WTC11 (cell line): ENCODE measurements at regions not wholly inside any gene's neighbourhood (a gene's known extent, or its start where the extent isn't known, plus 50 kb on each side); places are given as distances from the start of the nearest gene placed in this dataset.

Source experiments
- ATAC-seq: fragments of 200-7000 bp; cut with Tn5 transposase; 2 replicates; pipeline ENCODE4 v1.10.0; 2021; ENCODE audit warnings: mild to moderate bottlenecking, moderate library complexity
- CTCF ChIA-PET: fragments of 300-600 bp; sonication (Branson Sonifier 250); formaldehyde crosslinking; loops from one replicate; lab custom pipeline; 2021; ENCODE audit warnings: antibody characterized with exemption; lab: Charles Lee
- POLR2A ChIA-PET: fragments of 350-600 bp; sonication (Branson Sonifier 250); formaldehyde crosslinking; loops from one replicate; lab custom pipeline; 2021; ENCODE audit warnings: antibody characterized with exemption; lab: Charles Lee
- DNase-seq: peaks from one replicate; pipeline ENCODE4 v3.0.0; 2021; ENCODE audit warnings: low spot score
- H3K27ac Mint-ChIP-seq: 2 replicates; pipeline ENCODE4 v1.8.0; 2021; ENCODE audit warnings: mixed read lengths
- H3K27me3 Mint-ChIP-seq: 2 replicates; pipeline ENCODE4 v1.8.0; 2021; ENCODE audit warnings: low read depth, mild to moderate bottlenecking, moderate library complexity, mixed read lengths
- H3K36me3 Mint-ChIP-seq: 2 replicates; pipeline ENCODE4 v1.8.0; 2021; ENCODE audit warnings: mixed read lengths
- H3K4me1 Mint-ChIP-seq: 2 replicates; pipeline ENCODE4 v1.8.0; 2022; ENCODE audit warnings: mixed read lengths
- H3K4me3 Mint-ChIP-seq: 2 replicates; pipeline ENCODE4 v1.8.0; 2021; ENCODE audit warnings: mild to moderate bottlenecking, moderate library complexity, mixed read lengths
- H3K9me3 Mint-ChIP-seq: 2 replicates; pipeline ENCODE4 v1.8.0; 2021; ENCODE audit warnings: mixed read lengths
- ATF1 ChIP-seq: sonication (generic); formaldehyde crosslinking; IDR thresholded peaks from 2 replicates; pipeline ENCODE4 v1.8.1; 2023; ENCODE audit warnings: mild to moderate bottlenecking, moderate library complexity, missing genetic modification reagents
- ETV6 ChIP-seq: sonication (generic); formaldehyde crosslinking; IDR thresholded peaks from 2 replicates; pipeline ENCODE4 v1.8.1; 2022; ENCODE audit warnings: mild to moderate bottlenecking, missing genetic modification reagents
- FOXK1 ChIP-seq: sonication (generic); formaldehyde crosslinking; IDR thresholded peaks from 2 replicates; pipeline ENCODE4 v1.8.0; 2022; ENCODE audit warnings: mild to moderate bottlenecking, moderate library complexity, missing genetic modification reagents
- IRF2 ChIP-seq: sonication (generic); formaldehyde crosslinking; IDR thresholded peaks from 2 replicates; pipeline ENCODE4 v1.8.0; 2022; ENCODE audit warnings: low read depth, missing genetic modification reagents, borderline replicate concordance
- KAT7 ChIP-seq: sonication (generic); formaldehyde crosslinking; IDR thresholded peaks from 2 replicates; pipeline ENCODE4 v1.8.1; 2023; ENCODE audit warnings: missing genetic modification reagents, mild to moderate bottlenecking, borderline replicate concordance
- NFE2L1 ChIP-seq: sonication (generic); formaldehyde crosslinking; IDR thresholded peaks from 2 replicates; pipeline ENCODE4 v1.8.1; 2023; ENCODE audit warnings: missing genetic modification reagents
- NR3C1 ChIP-seq: sonication (generic); formaldehyde crosslinking; conservative IDR thresholded peaks from 2 replicates; pipeline ENCODE4 v1.8.1; 2023; ENCODE audit warnings: low read depth, mild to moderate bottlenecking, missing genetic modification reagents
- OVOL2 ChIP-seq: fragments of 250-450 bp; sonication (Bioruptor Pico); IDR thresholded peaks from 2 replicates; pipeline ENCODE4 v1.9.0; 2021; ENCODE audit warnings: mild to moderate bottlenecking, borderline replicate concordance
- SMAD3 ChIP-seq: sonication (generic); formaldehyde crosslinking; IDR thresholded peaks from 2 replicates; pipeline ENCODE4 v1.8.0; 2022; ENCODE audit warnings: missing genetic modification reagents, mild to moderate bottlenecking, borderline replicate concordance
- ZNF138 ChIP-seq: sonication (generic); formaldehyde crosslinking; conservative IDR thresholded peaks from 2 replicates; pipeline ENCODE4 v1.8.1; 2022; ENCODE audit warnings: mild to moderate bottlenecking, moderate library complexity, missing genetic modification reagents
- ZNF396 ChIP-seq: fragments of 250-450 bp; sonication (Bioruptor Pico); IDR thresholded peaks from 2 replicates; pipeline ENCODE4 v1.8.0; 2021; ENCODE audit warnings: mild to moderate bottlenecking, moderate library complexity, borderline replicate concordance
- TF ChIP-seq, protein P1 (sequence below): fragments of 250-450 bp; sonication (Bioruptor Pico); IDR thresholded peaks from 2 replicates; pipeline ENCODE4 v1.9.0; 2021; ENCODE audit warnings: mild to moderate bottlenecking
- TF ChIP-seq, protein P2 (sequence below): fragments of 250-450 bp; sonication (Bioruptor Pico); IDR thresholded peaks from 2 replicates; pipeline ENCODE4 v2.1.2; 2022; ENCODE audit warnings: mild to moderate bottlenecking, moderate library complexity
- TF ChIP-seq, protein P3 (sequence below): sonication (generic); formaldehyde crosslinking; IDR thresholded peaks from 2 replicates; pipeline ENCODE4 v1.8.1; 2023; ENCODE audit warnings: mild to moderate bottlenecking, missing genetic modification reagents, moderate library complexity
- TF ChIP-seq, protein P4 (sequence below): sonication (generic); formaldehyde crosslinking; conservative IDR thresholded peaks from 2 replicates; pipeline ENCODE4 v1.8.1; 2023; ENCODE audit warnings: mild to moderate bottlenecking, low read depth, missing genetic modification reagents, moderate library complexity
- TF ChIP-seq, protein P5 (sequence below): sonication (generic); formaldehyde crosslinking; IDR thresholded peaks from 2 replicates; pipeline ENCODE4 v1.8.1; 2022; ENCODE audit warnings: low read depth, missing genetic modification reagents, borderline replicate concordance
- TF ChIP-seq, protein P6 (sequence below): sonication (generic); formaldehyde crosslinking; IDR thresholded peaks from 2 replicates; pipeline ENCODE4 v1.8.0; 2022; ENCODE audit warnings: mild to moderate bottlenecking, missing genetic modification reagents
- TF ChIP-seq, protein P7 (sequence below): sonication (generic); formaldehyde crosslinking; IDR thresholded peaks from 2 replicates; pipeline ENCODE4 v1.8.0; 2023; ENCODE audit warnings: missing genetic modification reagents
- TF ChIP-seq, protein P8 (sequence below): fragments of 250-450 bp; sonication (Bioruptor Pico); conservative IDR thresholded peaks from 2 replicates; pipeline ENCODE4 v1.9.0; 2021; ENCODE audit warnings: mild to moderate bottlenecking
- TF ChIP-seq, protein P9 (sequence below): fragments of 250-450 bp; sonication (Bioruptor Pico); IDR thresholded peaks from 2 replicates; pipeline ENCODE4 v1.9.0; 2021; ENCODE audit warnings: mild to moderate bottlenecking

DNA sequence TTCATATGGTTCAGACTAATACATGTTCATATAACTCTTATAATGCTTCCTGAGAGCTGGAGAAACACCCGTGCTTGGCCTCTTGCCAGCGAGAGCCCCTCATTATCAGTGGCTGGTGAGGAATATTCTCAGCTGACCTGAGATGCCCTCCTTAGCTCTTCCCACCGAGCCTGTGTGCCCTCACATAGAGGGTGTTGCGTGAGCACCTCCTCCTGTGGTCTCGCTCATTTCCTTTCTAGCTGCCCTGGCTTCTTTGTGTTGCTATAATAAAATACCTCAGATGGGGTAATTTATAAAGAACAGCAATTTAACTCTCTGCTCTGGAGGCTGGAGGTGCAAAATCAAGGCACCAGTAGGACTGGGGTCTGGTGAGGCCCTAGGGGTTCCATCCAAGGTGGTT, 80.5 kb upstream of the ALKAL2 start (continued):
- TF ChIP-seq ZNF396 (CRISPR knock-in tag) (no peak), ZNF138 (no peak)

DNA sequence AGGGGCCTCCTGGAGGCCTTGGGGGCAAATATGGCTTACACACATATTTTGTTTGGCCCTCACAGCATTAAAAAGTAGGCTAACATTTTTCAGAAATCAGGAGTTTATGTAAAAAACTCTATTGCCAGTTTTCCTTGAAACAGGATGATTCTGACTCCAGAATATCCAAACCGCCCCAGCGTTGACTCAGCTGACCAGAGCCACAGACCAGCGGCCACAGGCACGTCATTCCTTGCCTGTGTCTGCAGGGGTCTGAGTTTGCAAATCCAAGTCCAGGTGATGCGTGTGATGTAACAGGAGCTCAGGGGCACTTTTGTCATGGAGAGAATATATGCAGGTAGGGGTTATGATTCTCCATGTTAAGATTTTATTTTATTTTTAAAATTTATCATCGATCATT, 79.4 kb upstream of the ALKAL2 start:
- TF ChIP-seq ETV6 (CRISPR knock-in tag): no peak
- TF ChIP-seq, protein P1, sequence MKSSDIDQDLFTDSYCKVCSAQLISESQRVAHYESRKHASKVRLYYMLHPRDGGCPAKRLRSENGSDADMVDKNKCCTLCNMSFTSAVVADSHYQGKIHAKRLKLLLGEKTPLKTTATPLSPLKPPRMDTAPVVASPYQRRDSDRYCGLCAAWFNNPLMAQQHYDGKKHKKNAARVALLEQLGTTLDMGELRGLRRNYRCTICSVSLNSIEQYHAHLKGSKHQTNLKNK (CRISPR knock-in tag): no peak
- TF ChIP-seq, protein P2, sequence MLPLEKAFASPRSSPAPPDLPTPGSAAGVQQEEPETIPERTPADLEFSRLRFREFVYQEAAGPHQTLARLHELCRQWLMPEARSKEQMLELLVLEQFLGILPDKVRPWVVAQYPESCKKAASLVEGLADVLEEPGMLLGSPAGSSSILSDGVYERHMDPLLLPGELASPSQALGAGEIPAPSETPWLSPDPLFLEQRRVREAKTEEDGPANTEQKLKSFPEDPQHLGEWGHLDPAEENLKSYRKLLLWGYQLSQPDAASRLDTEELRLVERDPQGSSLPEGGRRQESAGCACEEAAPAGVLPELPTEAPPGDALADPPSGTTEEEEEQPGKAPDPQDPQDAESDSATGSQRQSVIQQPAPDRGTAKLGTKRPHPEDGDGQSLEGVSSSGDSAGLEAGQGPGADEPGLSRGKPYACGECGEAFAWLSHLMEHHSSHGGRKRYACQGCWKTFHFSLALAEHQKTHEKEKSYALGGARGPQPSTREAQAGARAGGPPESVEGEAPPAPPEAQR: no peak
- TF ChIP-seq, protein P3, sequence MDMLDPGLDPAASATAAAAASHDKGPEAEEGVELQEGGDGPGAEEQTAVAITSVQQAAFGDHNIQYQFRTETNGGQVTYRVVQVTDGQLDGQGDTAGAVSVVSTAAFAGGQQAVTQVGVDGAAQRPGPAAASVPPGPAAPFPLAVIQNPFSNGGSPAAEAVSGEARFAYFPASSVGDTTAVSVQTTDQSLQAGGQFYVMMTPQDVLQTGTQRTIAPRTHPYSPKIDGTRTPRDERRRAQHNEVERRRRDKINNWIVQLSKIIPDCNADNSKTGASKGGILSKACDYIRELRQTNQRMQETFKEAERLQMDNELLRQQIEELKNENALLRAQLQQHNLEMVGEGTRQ (CRISPR knock-in tag): no peak
- no peak for TF ChIP-seq OVOL2 (CRISPR knock-in tag)
- no peak for TF ChIP-seq ATF1 (CRISPR knock-in tag)
- TF ChIP-seq, protein P4, sequence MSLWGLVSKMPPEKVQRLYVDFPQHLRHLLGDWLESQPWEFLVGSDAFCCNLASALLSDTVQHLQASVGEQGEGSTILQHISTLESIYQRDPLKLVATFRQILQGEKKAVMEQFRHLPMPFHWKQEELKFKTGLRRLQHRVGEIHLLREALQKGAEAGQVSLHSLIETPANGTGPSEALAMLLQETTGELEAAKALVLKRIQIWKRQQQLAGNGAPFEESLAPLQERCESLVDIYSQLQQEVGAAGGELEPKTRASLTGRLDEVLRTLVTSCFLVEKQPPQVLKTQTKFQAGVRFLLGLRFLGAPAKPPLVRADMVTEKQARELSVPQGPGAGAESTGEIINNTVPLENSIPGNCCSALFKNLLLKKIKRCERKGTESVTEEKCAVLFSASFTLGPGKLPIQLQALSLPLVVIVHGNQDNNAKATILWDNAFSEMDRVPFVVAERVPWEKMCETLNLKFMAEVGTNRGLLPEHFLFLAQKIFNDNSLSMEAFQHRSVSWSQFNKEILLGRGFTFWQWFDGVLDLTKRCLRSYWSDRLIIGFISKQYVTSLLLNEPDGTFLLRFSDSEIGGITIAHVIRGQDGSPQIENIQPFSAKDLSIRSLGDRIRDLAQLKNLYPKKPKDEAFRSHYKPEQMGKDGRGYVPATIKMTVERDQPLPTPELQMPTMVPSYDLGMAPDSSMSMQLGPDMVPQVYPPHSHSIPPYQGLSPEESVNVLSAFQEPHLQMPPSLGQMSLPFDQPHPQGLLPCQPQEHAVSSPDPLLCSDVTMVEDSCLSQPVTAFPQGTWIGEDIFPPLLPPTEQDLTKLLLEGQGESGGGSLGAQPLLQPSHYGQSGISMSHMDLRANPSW (CRISPR knock-in tag): no peak
- TF ChIP-seq, protein P5, sequence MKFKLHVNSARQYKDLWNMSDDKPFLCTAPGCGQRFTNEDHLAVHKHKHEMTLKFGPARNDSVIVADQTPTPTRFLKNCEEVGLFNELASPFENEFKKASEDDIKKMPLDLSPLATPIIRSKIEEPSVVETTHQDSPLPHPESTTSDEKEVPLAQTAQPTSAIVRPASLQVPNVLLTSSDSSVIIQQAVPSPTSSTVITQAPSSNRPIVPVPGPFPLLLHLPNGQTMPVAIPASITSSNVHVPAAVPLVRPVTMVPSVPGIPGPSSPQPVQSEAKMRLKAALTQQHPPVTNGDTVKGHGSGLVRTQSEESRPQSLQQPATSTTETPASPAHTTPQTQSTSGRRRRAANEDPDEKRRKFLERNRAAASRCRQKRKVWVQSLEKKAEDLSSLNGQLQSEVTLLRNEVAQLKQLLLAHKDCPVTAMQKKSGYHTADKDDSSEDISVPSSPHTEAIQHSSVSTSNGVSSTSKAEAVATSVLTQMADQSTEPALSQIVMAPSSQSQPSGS: no peak
- TF ChIP-seq, protein P6, sequence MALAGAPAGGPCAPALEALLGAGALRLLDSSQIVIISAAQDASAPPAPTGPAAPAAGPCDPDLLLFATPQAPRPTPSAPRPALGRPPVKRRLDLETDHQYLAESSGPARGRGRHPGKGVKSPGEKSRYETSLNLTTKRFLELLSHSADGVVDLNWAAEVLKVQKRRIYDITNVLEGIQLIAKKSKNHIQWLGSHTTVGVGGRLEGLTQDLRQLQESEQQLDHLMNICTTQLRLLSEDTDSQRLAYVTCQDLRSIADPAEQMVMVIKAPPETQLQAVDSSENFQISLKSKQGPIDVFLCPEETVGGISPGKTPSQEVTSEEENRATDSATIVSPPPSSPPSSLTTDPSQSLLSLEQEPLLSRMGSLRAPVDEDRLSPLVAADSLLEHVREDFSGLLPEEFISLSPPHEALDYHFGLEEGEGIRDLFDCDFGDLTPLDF (CRISPR knock-in tag): no peak
- no peak overlapping the region for H3K27ac Mint-ChIP-seq
- no peak for ATAC-seq
- no peak for DNase-seq
- peaks cover 11% of the 10 kb centered on the region for H3K36me3 Mint-ChIP-seq
- H3K4me3 Mint-ChIP-seq: no peak overlapping the region
- peaks cover 39% of the 10 kb centered on the region for H3K9me3 Mint-ChIP-seq
- no peaks in the 10 kb centered on the region for H3K4me1 Mint-ChIP-seq
- POLR2A ChIA-PET: no interaction called here
- CTCF ChIA-PET: no interaction called here
- H3K27me3 Mint-ChIP-seq: peaks cover 12% of the 10 kb centered on the region

DNA sequence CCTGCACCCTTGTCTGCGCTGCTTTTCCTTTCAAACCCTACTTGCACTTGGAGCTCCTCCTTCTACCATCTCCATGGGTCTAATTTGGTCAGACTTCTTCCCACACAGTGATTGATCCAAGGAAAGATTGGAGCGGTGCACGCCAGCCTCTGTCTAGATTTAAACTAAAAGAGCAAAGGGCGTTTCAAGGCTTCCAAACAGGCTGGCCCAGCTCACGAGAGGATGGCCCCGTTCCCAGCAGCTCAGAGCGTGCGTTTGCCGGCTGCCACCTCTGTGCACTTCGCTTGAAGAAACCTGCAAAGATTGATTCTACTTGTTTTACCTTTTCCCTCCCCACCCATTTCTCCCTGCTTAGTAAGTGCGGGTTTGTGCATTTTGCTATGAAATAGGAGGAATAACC, 78.8 kb upstream of the ALKAL2 start:
- Mint-ChIP-seq H3K27me3 (peaks cover 9% of the 10 kb centered on the region), H3K36me3 (peaks cover 11% of the 10 kb centered on the region), H3K27ac (no peak overlapping the region), H3K9me3 (peaks cover 35% of the 10 kb centered on the region), H3K4me3 (no peak overlapping the region), H3K4me1 (no peaks in the 10 kb centered on the region)
- ChIA-PET POLR2A (no interaction called here), CTCF (no interaction called here)
- DNase-seq (no peak), ATAC-seq (no peak)
- TF ChIP-seq, protein P7, sequence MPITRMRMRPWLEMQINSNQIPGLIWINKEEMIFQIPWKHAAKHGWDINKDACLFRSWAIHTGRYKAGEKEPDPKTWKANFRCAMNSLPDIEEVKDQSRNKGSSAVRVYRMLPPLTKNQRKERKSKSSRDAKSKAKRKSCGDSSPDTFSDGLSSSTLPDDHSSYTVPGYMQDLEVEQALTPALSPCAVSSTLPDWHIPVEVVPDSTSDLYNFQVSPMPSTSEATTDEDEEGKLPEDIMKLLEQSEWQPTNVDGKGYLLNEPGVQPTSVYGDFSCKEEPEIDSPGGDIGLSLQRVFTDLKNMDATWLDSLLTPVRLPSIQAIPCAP (CRISPR knock-in tag): no peak
- TF ChIP-seq, protein P8, sequence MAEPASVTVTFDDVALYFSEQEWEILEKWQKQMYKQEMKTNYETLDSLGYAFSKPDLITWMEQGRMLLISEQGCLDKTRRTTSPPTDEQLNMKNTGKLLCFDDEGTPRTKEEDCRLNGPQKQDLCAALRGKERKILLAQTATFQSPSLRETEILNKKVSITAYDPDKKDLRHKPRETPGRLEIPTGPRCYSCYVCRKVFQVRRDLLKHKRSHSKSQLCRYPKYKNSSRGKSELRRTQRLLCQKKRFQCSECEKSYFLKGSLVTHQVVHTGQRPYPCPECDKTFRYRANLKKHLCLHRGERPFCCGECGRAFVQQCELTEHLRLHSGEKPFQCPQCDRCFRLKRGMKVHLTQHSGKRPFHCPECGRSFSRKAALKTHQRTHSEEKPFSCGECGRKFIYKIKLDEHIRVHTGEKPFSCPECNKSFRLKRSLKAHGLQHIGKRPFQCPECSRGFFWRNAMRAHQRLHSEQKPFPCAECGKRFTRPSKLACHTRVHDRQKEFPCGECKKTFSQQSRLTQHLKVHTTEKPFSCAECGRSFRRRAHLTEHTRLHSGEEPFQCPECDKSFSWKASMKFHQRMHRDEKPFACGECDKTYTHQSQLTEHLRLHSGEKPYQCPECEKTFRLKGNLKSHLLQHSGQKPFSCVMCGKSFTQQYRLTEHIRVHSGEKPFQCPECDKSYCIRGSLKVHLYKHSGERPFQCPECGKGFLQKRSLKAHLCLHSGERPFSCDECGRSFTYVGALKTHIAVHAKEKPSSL: no peak
- TF ChIP-seq NR3C1 (CRISPR knock-in tag): no peak
- TF ChIP-seq SMAD3 (CRISPR knock-in tag): no peak
- TF ChIP-seq IRF2 (CRISPR knock-in tag): no peak
- TF ChIP-seq, protein P9, sequence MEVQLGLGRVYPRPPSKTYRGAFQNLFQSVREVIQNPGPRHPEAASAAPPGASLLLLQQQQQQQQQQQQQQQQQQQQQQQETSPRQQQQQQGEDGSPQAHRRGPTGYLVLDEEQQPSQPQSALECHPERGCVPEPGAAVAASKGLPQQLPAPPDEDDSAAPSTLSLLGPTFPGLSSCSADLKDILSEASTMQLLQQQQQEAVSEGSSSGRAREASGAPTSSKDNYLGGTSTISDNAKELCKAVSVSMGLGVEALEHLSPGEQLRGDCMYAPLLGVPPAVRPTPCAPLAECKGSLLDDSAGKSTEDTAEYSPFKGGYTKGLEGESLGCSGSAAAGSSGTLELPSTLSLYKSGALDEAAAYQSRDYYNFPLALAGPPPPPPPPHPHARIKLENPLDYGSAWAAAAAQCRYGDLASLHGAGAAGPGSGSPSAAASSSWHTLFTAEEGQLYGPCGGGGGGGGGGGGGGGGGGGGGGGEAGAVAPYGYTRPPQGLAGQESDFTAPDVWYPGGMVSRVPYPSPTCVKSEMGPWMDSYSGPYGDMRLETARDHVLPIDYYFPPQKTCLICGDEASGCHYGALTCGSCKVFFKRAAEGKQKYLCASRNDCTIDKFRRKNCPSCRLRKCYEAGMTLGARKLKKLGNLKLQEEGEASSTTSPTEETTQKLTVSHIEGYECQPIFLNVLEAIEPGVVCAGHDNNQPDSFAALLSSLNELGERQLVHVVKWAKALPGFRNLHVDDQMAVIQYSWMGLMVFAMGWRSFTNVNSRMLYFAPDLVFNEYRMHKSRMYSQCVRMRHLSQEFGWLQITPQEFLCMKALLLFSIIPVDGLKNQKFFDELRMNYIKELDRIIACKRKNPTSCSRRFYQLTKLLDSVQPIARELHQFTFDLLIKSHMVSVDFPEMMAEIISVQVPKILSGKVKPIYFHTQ (CRISPR knock-in tag): no peak
- TF ChIP-seq FOXK1 (CRISPR knock-in tag): no peak
- no peak for TF ChIP-seq NFE2L1
- TF ChIP-seq KAT7 (CRISPR knock-in tag): no peak
